Suprapubic skin (tissue), 3 donors: ENCODE measurements at regions not wholly inside any gene's neighbourhood (a gene's known extent, or its start where the extent isn't known, plus 50 kb on each side); places are given as distances from the start of the nearest gene placed in this dataset.

Experiments
- CTCF ChIP-seq, 2 donors: fragments of 200-600 bp in 1 of 2; fragments of 450-650 bp in 1 of 2; sonication (generic) in 1 of 2; IDR thresholded peaks; one replicate each; pipeline ENCODE4 v1.5.1; 2016 to 2019; ENCODE audit warnings: antibody characterized with exemption in 2 of 2, mild to moderate bottlenecking in 1 of 2, moderate library complexity in 1 of 2
- POLR2A ChIP-seq, 2 donors: fragments of 450-650 bp; IDR thresholded peaks; one replicate each; pipeline ENCODE4 v1.6.1; 2017; ENCODE audit warnings: antibody characterized with exemption in 2 of 2, mild to moderate bottlenecking in 2 of 2, moderate library complexity in 2 of 2

- no peak for TF ChIP-seq POLR2A (IDR thresholded peaks at IDR 0.05)
- TF ChIP-seq CTCF (IDR thresholded peaks at IDR 0.05), result no peak
Measured at GRCh38 chr16:52861614-52862022, 191.1 kb downstream of the CHD9NB start.
